ENCODE measurements at regions not wholly inside any gene's neighbourhood (a gene's known extent, or its start where the extent isn't known, plus 50 kb on each side); places are given as distances from the start of the nearest gene placed in this dataset.
"Not testable (repeated sequence)": the region's sequence is repeated elsewhere in the genome, so short reads cannot be mapped to it uniquely, and the experiment has no call there.

DNA sequence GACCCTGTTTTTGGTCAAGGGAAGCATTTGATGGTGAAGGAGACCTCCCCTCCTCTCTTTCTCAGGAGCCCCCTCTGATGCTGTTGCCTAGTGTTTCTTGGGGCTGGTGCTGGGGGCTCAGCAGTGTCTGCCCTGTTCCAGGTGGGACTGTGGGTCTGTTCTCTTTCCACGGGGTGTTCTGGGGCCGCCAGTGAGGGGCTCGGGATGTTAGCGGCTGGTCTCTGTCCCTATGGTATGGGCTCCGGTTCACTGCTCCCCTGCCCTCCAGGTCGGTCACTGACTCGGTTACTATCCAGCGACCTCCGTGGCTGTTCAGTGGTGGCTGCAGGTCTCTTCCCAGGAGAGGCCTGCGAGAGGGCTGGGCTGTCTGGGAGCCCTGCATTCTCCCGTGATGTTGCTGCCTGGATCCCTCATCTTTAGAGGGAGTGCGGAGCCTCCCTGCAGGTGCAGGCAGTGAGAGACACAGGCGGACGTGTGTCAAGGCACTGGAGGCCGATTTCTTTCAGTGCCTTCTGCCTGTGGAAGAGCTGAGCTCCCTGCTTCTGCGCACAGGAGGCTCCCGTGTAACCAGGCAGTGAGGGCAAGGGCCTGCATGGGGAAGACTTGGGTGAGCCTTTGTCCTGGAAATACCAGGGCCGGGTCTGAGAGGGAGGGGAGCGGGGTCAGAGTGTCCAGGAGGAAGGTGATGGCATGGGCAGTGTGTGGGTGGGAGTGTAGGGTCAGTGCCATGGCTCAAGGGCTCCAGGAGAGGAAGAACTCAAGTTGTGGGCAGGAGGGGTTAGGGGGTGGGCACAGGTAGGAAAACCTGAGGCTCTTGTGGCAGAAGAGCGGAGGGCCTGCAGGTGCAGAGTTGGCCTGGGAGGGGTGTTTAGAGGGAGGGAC is 362.6 kb downstream of the TMEM121 start:
- DNase-seq (ENCODE audit: low read depth in 2 of 2): no peak

DNA sequence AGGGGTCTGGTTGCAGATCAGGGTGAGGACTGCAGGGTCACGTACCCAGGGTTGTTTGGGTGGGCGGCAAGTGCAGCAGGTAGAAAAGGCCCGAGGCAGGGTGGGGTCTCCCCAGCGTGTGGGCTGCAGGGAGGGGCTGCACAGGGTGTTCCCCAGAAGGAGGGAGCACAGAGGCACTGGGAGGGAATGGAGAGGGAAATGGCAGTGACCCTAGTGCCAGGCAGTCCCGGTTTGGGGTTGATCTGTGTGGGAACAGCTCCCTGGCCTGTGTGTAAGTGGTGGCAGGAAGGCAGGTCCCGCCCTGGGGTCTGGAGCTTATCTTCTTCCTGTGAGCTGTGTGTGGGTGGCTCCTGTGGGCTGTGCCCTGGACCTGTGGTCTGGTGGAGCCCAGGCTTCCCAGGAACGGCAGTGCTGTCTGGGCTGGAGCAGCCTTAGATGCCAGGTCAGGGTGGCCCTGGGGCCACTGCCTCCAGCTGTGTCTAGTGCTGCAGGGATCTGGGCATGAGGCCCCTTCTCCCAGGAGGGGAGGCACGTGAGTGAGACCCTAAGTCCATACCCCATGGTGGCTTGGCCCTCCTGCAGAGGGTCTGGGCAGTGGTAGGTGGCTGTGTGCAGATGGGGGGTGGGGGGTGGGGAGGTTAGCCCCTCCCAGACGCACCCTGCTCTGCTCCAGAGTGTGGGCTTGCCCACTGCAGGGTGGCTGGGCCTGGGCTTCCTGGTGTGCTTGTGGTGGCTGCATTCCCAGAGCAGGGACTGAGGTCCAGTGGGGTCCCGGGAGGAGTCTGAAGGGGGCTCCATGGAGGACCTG is 363.5 kb downstream of the TMEM121 start:
- no peak for DNase-seq (ENCODE audit: low read depth in 2 of 2)

DNA sequence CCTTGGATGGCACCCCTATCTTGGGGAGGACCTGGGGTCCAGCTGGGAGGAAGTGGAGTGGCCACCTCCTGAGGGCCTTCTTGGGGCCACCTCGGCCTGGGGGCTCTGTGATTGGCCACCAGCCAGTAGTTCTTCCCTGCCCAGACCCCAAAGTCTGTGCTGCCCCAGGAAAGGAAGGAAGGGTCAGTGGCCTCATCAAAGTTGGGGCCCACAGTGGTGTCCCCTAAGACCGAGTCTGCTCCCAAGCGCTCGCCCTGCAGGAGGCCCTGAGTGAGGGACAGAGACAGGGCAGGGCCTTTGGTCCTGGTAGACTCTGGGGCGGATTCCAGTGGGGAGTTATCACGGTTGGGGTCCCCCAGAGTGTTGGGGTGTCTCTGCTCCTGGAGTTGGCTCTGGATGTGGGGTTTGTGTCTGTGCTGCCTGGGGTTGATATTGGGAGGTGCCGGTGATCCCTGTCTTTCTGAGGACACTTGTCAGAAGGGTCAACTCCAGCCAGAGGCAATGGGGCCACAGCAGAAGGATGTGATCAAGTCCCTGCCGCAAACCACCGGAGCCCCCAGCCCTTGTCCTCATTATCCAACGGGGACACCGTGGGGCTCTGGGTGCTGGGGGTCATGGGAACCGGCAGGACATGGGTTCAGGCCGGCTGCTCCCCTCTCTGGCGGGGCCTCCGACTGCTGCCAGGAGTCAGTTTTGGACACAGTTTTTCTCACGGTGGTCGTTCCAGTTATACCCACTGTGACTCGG is 364.3 kb downstream of the TMEM121 start:
- DNase-seq (ENCODE audit: low read depth in 2 of 2): no peak

DNA sequence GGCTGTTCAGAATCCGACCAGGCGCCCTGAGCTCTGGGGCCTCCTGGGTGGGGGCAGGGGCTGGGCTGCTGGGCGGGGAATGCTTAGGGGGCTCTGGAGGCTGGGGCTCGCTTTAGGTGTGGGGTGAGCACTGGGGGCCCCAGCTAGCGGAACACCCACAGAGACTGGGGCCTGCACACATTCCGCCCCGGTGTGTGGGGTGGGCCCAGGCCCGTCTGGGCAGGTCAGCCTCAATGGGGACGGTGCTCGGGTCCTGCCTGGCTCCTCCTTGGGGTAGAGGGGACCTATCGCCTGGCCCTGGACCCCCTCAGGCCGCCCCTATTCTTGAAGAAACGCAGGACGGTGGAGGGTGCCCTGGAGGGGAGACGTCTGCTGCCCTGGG is 364.8 kb downstream of the TMEM121 start:
- no peak for DNase-seq (ENCODE audit: low read depth in 2 of 2)

DNA sequence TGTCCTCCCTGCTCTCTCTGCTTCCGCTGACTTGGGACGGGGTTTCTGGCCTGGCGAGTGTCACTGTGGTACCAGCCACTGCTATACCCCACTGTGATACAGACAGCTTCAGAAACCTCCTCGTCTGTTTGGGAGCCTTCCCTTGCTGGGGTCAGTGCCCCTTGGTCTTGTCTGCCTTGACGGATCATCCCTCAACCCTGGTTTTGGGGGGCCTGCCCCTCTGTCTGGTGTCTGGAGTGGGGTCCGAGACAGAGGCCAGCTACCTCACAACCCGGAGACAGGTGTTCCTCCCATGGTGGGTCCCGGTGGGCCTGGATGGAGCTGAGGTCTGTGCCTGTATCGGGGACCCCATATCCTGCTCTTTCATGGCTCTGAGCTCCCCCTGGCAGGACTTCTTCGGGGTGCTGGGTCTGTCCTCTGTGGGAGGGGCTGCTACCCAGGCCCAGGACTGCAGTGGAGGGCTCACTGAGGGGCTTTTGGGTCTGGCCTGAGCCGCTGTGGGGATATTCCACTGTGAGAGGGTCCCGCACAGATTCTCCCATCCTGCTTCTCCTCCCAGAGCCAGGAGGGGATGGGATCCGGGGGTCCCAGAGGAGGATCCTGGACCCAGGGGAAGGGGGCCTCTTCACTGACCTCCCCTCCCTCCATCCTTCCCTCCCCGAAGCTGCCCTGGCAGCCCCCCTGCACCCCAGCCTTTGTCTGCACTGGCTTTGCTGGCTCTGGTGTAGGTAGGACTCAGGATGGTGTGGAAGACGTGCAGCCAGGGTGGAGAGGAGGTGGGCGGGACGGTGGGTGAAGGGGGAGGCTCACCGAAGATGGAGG is 365.5 kb downstream of the TMEM121 start:
- no peak for DNase-seq (ENCODE audit: low read depth in 2 of 2)

DNA sequence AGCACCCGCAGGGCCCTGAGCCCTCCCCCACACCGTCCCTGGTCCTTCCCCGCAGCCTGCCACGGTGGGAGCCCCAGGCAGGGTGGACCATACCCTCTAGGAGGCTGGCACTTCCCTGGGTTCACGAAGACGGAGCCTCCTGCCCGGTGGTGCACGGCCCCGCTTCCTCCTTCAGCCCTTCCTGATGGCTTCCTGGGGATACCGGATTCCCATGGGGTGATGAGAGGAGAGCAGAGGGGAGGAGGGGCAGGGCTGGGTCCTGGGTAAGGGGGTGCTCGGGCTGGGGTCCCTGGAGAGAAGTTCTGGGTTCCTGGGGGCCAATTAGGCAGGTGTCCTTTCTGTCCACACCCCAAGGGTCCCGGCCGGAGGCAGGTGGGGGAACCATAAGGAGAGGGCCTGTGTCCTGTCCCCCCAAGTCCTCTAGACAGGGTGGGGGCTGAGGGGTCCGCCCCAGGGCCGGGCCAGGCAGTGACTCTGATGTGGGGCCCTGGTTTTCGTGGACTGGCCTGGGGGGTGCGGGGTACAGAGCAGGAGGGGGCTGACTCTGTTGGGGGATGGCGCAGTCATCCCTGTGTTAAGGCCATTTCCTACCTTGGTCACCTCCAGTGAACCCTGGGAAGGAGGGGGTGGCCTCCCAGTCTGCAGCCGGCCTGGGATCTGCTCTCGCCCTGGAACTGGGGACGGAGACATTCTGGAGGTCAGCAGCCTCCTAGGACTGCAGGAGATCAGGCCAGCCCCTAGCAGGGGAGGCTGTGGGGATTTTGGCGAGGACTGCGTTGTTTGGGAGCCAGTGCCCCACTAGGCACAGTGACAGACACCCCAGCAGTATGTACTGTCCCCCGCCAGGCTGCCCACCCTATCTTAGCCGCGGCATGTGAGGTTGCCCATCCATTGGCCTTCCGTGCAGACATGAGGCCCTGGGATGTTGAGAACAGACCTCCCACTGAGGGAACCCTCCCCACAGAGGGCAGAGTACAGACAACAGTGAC is 366.4 kb downstream of the TMEM121 start:
- DNase-seq (ENCODE audit: low read depth in 2 of 2): not testable (repeated sequence)

DNA sequence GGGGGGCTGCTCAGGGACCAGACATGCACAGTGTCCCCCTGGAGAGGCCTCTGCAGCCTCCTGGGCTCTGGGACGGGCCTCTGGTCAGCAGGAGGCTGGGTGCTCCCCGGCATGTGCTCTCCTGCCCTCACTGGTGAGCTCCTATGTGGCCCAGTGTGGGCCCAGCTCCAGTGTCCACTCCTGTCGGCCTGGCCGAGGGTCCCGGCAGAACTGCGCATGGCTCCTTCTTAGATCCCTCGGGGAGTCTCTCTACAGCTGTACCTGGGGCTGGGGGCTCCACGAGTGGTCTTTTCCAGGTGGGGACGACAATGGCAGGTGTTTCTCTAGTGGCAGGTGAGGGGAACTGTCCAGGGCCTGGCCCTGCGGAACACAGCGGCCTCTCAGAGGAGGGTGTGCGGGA is 367.3 kb downstream of the TMEM121 start:
- not testable (repeated sequence) for DNase-seq (ENCODE audit: low read depth in 2 of 2)

DNA sequence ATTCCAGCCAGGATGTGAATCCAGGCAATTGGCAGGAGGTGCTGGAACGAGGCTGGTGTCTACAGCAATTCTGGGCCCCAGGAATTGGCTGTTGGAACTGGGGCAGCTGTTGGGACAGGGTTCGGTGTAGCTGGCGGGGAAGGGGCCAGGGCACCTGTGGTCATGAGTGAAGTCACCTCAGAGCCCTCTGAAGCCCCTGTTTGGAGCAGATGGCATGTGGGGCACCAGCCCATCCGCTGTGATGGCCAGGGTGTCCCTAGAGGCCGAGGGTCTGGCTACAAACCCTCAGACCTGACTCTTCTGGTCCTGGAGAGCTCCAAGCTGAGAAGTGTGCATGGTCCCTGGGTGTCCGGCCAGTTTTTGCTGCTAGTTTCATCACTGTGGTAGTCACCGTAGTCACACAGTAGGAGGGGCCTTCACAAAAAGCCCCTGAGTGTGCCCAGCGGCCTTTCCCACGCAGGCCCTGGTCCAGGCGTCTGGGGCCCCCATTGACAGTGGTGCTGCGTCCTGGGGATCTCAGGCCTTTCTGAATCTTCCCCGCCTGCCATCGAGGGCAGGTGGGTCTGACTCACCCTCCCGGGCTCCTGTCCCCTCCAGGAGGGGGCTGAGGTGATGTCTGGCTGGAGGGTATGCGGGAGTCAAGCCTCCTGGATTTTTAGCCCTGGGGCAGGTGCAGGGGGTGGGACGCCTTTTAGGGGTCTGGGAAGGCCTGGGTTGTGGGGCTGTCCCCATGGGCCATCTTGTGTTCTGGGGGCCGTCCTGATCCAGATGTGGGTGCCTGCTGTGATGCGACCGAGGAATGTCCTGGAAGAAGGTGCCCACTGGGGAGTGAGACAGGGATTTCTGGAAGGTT is 368.0 kb downstream of the TMEM121 start:
- DNase-seq (ENCODE audit: low read depth in 2 of 2): no peak

DNA sequence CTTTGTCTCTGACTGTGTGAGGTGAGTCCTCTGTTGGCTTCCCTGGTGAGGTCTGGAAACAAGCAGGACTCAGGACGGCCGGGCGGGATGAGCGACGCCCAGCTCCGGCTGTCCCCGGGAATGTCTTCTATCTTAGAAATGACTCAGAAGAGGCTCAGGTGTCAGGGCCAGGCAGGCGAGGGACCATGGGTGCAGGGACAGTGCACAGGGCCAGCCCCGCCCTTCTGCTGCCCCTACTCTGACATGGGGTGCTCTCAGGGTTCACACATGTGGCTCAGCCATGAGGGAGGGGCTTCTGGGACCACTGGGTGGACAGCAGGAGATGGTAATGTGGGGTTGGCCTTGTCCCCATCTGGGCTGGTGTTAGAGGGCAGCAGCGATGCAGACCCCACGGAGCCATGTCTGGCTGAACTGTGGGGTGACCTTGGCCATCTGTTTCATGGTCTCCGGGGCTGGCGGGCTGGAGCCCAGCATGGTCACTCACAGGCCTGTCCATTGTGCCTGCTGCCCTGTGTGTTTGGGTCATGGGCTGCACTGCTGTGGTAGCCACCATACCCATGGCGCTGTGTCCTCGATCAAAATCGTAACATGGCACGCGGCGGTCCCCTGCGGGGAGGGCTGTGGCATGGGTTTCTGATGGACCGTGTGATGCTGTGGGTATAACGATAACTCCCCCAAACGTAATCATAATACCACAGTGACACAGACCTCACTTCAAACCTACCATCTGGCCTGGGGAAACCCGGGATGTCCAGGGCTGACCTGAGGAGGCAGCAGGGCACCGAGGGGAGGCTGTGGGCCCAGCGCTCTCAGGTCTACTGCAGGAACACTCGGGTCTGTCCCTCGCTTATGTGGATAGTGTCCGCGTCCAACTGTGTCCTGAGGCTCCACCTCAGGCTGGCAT is 368.8 kb downstream of the TMEM121 start:
- DNase-seq (ENCODE audit: low read depth in 2 of 2): no peak

DNA sequence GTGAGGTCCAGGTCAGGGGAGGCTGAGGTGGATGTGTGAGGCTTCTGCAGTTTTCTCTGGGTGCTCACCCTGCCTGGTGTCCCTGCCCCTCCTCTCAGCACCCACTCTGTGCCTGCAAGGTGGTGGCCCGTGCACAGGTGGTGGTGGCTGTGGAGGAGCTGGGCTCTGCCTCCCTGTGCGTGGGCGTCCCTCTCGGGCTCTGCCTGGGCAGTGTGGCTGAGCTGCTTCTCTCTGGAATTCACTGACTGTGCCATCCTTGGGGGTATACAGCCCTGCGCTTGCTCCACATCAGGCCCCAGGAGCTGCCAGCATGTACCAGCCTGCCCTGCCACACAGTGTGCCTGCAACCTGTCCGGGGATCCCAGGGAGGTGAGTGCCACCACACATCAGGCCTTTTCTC is 369.8 kb downstream of the TMEM121 start:
- DNase-seq (ENCODE audit: low read depth in 2 of 2): not testable (repeated sequence)

DNA sequence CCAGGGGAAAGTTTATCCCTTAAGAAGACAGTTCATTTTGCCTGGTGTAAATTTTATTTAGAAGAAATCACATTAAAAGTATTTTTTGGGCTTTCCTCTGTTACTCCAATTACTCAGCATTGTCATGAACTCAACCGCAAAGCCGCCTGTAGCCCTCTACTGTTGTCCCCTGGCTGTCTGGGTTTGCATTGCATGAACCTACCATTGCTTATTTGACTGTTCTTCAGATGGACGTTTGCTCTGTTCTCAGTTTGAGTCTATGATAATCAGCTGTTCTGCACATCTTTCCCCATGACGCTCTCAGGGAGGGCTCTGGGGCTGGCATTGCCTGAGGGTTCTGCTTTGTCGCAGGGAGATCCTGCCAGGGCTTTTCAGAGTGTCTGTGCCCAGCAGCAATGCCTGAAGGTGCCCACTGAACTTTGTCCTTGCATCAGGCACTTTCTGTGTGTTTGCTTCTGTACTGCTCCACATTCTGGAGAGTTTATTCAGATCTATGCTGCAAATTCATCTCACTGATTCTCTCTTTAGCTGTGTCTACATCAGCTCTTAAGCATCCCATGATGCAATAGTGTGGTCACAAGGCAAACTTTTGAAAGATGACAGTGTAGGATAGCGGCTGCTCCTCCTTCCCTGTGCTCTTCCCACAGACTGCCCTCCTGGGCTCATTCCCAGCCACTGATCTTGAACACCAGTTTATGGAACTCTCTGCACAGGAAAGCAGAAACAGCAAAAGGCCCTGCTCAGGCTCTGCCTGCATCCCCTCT is 370.8 kb downstream of the TMEM121 start:
- not testable (repeated sequence) for DNase-seq (ENCODE audit: low read depth in 2 of 2)

DNA sequence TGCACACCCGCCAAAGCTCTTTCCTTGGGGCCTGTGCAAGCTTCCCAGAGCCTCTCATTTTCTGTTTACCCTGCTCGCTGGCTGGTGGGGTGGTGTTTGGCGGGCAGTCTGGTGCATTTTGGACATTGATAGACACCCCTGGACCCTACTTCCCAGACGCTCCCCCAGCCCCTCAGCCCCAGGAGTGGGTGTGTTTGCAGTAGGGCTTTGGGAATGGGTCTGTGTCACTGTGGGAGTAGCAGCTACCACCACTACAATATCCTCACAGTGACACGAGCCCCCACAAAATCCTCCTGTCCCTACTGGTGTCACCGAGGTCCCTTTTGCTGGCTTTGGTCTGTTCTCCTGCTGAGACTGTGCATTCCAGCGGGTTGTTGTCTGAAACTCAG is 371.3 kb downstream of the TMEM121 start:
- DNase-seq (ENCODE audit: low read depth in 2 of 2): no peak

DNA sequence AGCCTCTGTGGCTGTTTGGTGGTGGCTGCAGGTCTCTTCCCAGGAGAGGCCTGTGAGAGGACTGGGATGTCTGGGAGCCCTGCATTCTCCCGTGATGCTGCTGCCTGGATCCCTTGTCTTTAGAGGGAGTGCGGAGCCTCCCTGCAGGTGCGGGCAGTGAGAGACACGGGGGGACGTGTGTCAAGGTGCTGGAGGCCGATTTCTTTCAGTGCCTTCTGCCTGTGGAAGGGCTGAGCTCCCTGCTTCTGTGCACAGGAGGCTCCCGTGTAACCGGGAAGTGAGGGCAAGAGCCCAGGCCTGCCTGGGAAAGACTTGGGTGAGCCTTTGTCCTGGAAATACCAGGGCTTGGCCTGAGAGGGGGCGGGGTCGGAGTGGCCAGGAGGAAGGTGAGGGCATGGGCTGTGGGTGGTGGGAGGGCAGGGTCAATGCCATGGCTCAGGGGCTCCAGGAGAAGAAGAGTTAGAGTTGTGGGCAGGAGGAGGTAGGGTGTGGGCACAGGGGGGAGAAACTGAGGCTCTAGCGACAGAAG is 372.2 kb downstream of the TMEM121 start:
- DNase-seq (ENCODE audit: low read depth in 2 of 2): no peak

DNA sequence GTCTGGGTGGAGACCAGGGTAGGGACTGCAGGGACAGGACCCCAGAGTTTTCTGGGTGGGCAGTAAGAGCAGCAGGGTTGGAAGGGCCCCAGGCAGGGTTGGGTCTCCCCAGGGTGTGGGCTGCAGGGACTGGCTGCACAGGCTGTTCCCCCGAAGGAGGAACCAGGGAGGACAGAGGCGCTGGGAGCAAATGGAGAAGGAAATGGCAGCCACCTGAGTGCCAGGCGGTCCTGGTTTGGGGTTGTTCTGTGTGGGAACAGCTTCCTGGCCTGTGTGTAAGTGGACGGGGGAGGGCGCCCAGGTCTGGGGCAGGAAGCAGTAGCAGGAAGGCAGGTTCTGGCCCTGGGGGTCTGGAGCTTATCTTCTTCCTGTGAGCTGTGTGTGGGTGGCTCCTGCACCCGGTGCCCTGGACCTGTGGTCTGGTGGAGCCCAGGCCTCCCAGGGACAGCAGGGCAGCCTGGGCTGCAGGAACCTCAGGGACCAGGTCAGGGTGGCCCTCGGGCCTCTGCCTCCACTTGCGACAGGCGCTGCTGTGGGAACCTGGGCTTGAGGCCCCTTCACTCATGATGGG is 372.8 kb downstream of the TMEM121 start:
- DNase-seq (ENCODE audit: low read depth in 2 of 2): no peak

DNA sequence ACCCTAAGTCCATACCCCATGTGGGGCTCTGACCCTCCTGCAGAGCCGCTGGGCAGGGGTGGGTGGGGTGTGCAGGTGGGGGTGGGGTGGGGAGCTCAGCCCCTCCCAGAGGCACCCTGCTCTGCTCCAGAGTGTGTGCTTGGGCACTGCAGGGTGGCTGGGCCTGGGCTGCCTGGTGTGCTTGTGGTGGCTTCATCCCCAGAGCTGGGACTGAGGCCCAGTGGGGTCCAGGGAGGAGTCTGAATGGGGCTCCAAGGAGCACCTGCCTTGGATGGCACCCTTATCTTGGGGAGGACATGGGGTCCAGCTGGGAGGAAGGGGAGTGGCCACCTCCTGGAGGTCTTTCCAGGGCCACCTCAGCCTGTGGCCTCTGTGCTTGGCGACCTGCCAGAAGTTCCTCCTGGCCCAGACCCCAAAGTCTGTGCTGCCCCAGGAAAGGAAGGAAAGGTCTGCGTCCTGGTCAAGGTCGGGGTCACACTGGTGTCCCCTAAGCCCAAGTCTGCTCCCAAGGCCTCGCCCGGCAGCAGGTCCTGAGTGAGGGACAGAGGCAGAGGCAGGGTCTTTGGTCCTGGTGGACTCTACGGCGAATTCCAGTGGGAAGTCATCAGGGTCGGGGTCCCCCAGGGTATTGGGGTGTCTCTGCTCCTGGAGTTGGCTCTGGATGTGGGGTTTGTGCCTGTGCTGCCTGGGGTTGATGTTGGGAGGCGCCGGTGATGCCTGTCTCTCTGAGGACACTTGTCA is 373.4 kb downstream of the TMEM121 start:
- DNase-seq (ENCODE audit: low read depth in 2 of 2): no peak
